22Rv1 (cell line): ENCODE measurements at regions not wholly inside any gene's neighbourhood (a gene's known extent, or its start where the extent isn't known, plus 50 kb on each side); places are given as distances from the start of the nearest gene placed in this dataset.

Experiments used
- H3K27ac ChIP-seq: fragments of 450-650 bp; 2 replicates; pipeline ENCODE4 v1.5.1; 2017
- ZFX ChIP-seq: fragments of 450-650 bp; IDR thresholded peaks from 2 replicates; pipeline ENCODE4 v1.6.1; 2017; ENCODE audit warnings: antibody characterized with exemption, borderline replicate concordance
- TF ChIP-seq, protein P1 (sequence below): fragments of 450-650 bp; IDR thresholded peaks from 2 replicates; pipeline ENCODE4 v1.5.1; 2017; ENCODE audit warnings: mild to moderate bottlenecking

GRCh38 chr13:55493297-55493696 is 1647.4 kb upstream of the PRR20A start:
- no peak overlapping the region for H3K27ac ChIP-seq

DNA sequence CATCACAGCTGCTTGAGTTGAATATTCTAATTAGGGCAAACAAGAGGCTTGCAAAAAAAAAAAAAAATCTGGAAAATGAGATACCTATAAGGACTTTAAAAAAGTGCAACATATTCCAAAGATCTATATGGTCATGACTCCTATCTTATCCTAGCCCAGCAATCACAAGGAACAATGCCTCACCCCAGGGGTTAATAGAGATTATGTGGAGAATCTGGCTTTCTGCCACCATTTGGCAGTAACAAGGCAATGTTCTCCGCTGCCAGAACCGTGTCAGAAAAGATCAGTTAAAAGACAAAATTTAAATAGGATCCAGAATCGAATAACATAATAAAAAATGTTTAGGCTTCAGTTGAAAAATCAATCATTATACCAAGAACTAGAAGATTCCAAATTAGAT is 1643.2 kb upstream of the PRR20A start:
- no peak for TF ChIP-seq ZFX
- TF ChIP-seq, protein P1, sequence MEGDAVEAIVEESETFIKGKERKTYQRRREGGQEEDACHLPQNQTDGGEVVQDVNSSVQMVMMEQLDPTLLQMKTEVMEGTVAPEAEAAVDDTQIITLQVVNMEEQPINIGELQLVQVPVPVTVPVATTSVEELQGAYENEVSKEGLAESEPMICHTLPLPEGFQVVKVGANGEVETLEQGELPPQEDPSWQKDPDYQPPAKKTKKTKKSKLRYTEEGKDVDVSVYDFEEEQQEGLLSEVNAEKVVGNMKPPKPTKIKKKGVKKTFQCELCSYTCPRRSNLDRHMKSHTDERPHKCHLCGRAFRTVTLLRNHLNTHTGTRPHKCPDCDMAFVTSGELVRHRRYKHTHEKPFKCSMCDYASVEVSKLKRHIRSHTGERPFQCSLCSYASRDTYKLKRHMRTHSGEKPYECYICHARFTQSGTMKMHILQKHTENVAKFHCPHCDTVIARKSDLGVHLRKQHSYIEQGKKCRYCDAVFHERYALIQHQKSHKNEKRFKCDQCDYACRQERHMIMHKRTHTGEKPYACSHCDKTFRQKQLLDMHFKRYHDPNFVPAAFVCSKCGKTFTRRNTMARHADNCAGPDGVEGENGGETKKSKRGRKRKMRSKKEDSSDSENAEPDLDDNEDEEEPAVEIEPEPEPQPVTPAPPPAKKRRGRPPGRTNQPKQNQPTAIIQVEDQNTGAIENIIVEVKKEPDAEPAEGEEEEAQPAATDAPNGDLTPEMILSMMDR, result no peak
- H3K27ac ChIP-seq, result no peak overlapping the region

More at GRCh38 chr13:55493297-55493696, 1647.4 kb upstream of the PRR20A start:
- TF ChIP-seq, protein P1, result no peak
- no peak for TF ChIP-seq ZFX

DNA sequence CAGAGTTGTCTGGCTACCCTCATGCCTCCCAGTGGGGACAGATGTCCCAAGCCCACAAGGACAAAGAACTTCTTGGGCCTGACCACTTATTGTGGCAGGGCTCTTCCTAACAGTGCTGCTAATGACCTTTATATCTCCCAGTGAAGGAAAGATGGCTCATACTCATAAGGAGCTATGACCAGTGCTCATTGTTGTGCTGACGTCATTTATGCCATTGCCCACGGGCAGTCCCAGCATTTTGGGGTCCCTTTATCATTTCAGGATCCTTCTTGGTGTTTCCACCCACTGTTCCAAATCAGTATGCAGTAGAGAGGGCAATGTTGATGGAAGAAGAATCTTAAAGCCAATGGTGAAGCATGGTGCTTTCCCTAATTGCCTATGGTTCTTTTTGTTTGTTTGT is 1640.0 kb upstream of the PRR20A start:
- no peak for TF ChIP-seq ZFX
- TF ChIP-seq, protein P1, result no peak
- no peak overlapping the region for H3K27ac ChIP-seq

- TF ChIP-seq, protein P1, result no peak
- no peak overlapping the region for H3K27ac ChIP-seq
These were observed 1624.1 kb upstream of the PRR20A start for GRCh38 chr13:55516610-55517009.

DNA sequence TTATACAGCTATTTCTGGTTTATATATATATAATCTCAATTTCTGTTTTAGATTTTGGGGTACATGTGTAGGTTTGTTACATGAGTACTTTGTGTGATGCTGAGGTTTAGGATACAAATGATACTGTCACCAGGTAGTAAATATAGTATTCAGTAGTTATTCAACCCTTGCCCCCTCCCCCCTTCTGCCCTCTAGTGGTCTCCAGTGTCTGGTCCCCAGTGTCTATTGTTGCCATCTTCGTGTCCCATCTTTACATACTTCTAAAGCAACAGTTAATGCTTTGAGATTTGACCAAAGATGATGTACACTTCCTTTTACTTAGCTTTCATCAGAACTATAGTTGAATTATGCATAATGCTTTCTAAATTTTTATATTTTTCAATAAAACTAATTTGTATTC is 1623.4 kb upstream of the PRR20A start:
- H3K27ac ChIP-seq, result no peak overlapping the region
- TF ChIP-seq, protein P1, result peak; percentile 75
- no peak for TF ChIP-seq ZFX

DNA sequence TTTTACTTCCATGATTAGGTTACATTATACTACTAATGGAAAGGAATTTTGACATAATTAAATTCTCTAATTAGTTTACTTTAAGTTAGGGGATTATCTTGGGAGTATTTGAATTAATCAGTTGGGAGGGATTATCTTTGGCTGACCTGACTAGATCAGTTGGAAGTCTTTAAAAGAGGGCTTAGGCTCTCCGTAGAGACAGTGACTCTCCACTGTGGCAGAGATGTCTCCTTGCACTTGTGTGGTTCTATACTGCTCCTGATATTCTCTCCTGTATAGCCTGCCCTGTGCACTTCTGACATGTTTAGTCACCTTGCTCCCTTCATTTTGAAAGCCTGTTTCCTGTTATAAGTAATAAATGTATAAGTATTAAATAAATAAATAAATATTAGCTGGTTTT is 1612.3 kb upstream of the PRR20A start:
- H3K27ac ChIP-seq, result no peak overlapping the region
- TF ChIP-seq, protein P1, result no peak
- no peak for TF ChIP-seq ZFX

- TF ChIP-seq ZFX, result no peak
- TF ChIP-seq, protein P1, result no peak
- H3K27ac ChIP-seq, result no peak overlapping the region
These were observed 1606.4 kb upstream of the PRR20A start for GRCh38 chr13:55534306-55534705.
